Endothelial cell of umbilical vein (primary cell): ENCODE measurements at regions not wholly inside any gene's neighbourhood (a gene's known extent, or its start where the extent isn't known, plus 50 kb on each side); places are given as distances from the start of the nearest gene placed in this dataset.

Experiments
- BruUV-seq: library from RNA; stranded (reverse); fragments of 400-500 nt; replicated peaks from 2 replicates; lab custom pipeline; 2021; lab: Mats Ljungman, UMichigan
- CTCF ChIA-PET: fragments of 300-600, 350-600 bp; sonication (Branson Sonifier 250); formaldehyde crosslinking; loops from one replicate; lab custom pipeline; 2021; ENCODE audit warnings: antibody characterized with exemption, inconsistent platforms; lab: Charles Lee
- POLR2A ChIA-PET: fragments of 300-600, 350-600 bp; sonication (Branson Sonifier 250); formaldehyde crosslinking; loops from one replicate; lab custom pipeline; 2021; ENCODE audit warnings: antibody characterized with exemption, inconsistent platforms; lab: Charles Lee
- DNase-seq: peaks from one replicate; pipeline ENCODE4 v3.0.0-alpha.2; 2011; ENCODE audit warnings: low read depth, low spot score
- FAIRE-seq: peaks from 2 replicates; lab custom pipeline; 2011; peaks lifted over from hg19 to GRCh38; lab: Jason Lieb, UNC
- H2AFZ ChIP-seq: 2 replicates; pipeline ENCODE4 v1.6.0; 2012; ENCODE audit warnings: low read depth, low read length, control low read depth, inconsistent platforms
- H3K27ac ChIP-seq: 2 replicates; pipeline ENCODE4 v1.5.1; 2011; ENCODE audit warnings: low read depth, mild to moderate bottlenecking, control low read depth, low read length, moderate library complexity; ENCODE audit not compliant: insufficient read depth
- H3K27me3 ChIP-seq, 2 experiments: 2 replicates each; pipeline versions ENCODE4 v1.6.0 to v1.6.1; 2011; ENCODE audit warnings: low read length in 2 of 2, mixed read lengths in 1 of 2; ENCODE audit not compliant: control insufficient read depth in 2 of 2, insufficient read depth in 2 of 2
- H3K36me3 ChIP-seq, 2 experiments: 2 replicates in 1 of 2; 3 replicates in 1 of 2; pipeline ENCODE4 v1.5.1; 2011; ENCODE audit warnings: low read length in 2 of 2, mild to moderate bottlenecking in 1 of 2, moderate library complexity in 1 of 2; ENCODE audit not compliant: control insufficient read depth in 2 of 2, insufficient read depth in 2 of 2; ENCODE audit errors: extremely low read depth in 1 of 2
- H3K4me1 ChIP-seq: 3 replicates; pipeline ENCODE4 v1.5.1; 2011; ENCODE audit warnings: mild to moderate bottlenecking, low read length; ENCODE audit not compliant: control insufficient read depth, insufficient read depth; ENCODE audit errors: extremely low read depth
- H3K4me2 ChIP-seq: 2 replicates; pipeline ENCODE4 v1.6.1; 2011; ENCODE audit warnings: low read length, control low read depth, mixed read lengths; ENCODE audit not compliant: insufficient read depth
- H3K4me3 ChIP-seq, 3 experiments: fragments of 200-600 bp in 1 of 3; sonication (generic), shearing (Covaris generic) in 1 of 3; replicated peaks in 1 of 3; 2 replicates each; pipeline ENCODE4 v1.5.1; 2011 to 2016; ENCODE audit warnings: control low read depth in 3 of 3, low read length in 3 of 3, mild to moderate bottlenecking in 2 of 3, inconsistent platforms in 1 of 3, low read depth in 1 of 3, moderate library complexity in 1 of 3; ENCODE audit not compliant: insufficient read depth in 1 of 3
- H3K79me2 ChIP-seq: 2 replicates; pipeline ENCODE4 v1.6.0; 2012; ENCODE audit warnings: low read length, inconsistent platforms; ENCODE audit not compliant: control insufficient read depth, insufficient read depth
- H3K9ac ChIP-seq: replicated peaks from 2 replicates; pipeline ENCODE3; 2011; ENCODE audit warnings: low read length, control low read depth; ENCODE audit not compliant: insufficient read depth; ENCODE audit errors: extremely low read depth
- H3K9me1 ChIP-seq: replicated peaks from 3 replicates; pipeline ENCODE4 v1.6.0; 2011; ENCODE audit warnings: mild to moderate bottlenecking, low read length; ENCODE audit not compliant: control insufficient read depth, insufficient read depth; ENCODE audit errors: extremely low read depth
- H3K9me3 ChIP-seq: replicated peaks from 2 replicates; pipeline ENCODE4 v1.5.1; 2012; ENCODE audit warnings: low read length, inconsistent platforms; ENCODE audit not compliant: control insufficient read depth, insufficient read depth
- H4K20me1 ChIP-seq: replicated peaks from 2 replicates; pipeline ENCODE3; 2011; ENCODE audit warnings: mild to moderate bottlenecking, low read length; ENCODE audit not compliant: control insufficient read depth, insufficient read depth; ENCODE audit errors: extremely low read depth
- EZH2 ChIP-seq: IDR thresholded peaks from 2 replicates; pipeline ENCODE4 v1.6.1; 2012; ENCODE audit warnings: borderline replicate concordance, low read depth, mild to moderate bottlenecking, moderate library complexity, low read length, inconsistent platforms; ENCODE audit not compliant: severe bottlenecking
- FOS ChIP-seq: IDR thresholded peaks from 2 replicates; pipeline ENCODE4 v1.6.1; 2011; ENCODE audit warnings: mild to moderate bottlenecking, low read length, moderate library complexity, borderline replicate concordance; ENCODE audit not compliant: insufficient read depth
- JUN ChIP-seq: IDR thresholded peaks from 2 replicates; pipeline ENCODE4 v1.6.1; 2011; ENCODE audit warnings: borderline replicate concordance, low read depth; ENCODE audit not compliant: insufficient read length, insufficient read depth
- MYC ChIP-seq: IDR thresholded peaks from one replicate; pipeline ENCODE4 v1.6.1; 2011; ENCODE audit warnings: mild to moderate bottlenecking, low read depth, low read length
- dilution Hi-C: fragments of 300-500 bp; cut with MboI; formaldehyde crosslinking; loops from one replicate; pipeline ENCODE4 v1.15.0; 2019; ENCODE audit warnings: low sequenced_read_pairs; ENCODE audit not compliant: extremely low pct_ligation_motif_present
- intact Hi-C: fragments of 100-400 bp; cut with micrococcal nuclease; formaldehyde crosslinking; loops from one replicate; pipeline ENCODE4 v1.10.0; 2022
- TF ChIP-seq, protein P1 (sequence below), 2 donors: IDR thresholded peaks; 1 replicate in 1 of 2; 2 replicates in 1 of 2; pipeline ENCODE4 v1.5.1; 2011; ENCODE audit warnings: low read length in 2 of 2, mild to moderate bottlenecking in 2 of 2, moderate library complexity in 2 of 2, control low read depth in 1 of 2, inconsistent platforms in 1 of 2, low read depth in 1 of 2; ENCODE audit not compliant: insufficient read depth in 1 of 2; ENCODE audit errors: extremely low read depth in 1 of 2
- TF ChIP-seq, protein P2 (sequence below): IDR thresholded peaks from 2 replicates; pipeline ENCODE4 v1.6.1; 2011; ENCODE audit not compliant: insufficient read depth, insufficient read length

DNA sequence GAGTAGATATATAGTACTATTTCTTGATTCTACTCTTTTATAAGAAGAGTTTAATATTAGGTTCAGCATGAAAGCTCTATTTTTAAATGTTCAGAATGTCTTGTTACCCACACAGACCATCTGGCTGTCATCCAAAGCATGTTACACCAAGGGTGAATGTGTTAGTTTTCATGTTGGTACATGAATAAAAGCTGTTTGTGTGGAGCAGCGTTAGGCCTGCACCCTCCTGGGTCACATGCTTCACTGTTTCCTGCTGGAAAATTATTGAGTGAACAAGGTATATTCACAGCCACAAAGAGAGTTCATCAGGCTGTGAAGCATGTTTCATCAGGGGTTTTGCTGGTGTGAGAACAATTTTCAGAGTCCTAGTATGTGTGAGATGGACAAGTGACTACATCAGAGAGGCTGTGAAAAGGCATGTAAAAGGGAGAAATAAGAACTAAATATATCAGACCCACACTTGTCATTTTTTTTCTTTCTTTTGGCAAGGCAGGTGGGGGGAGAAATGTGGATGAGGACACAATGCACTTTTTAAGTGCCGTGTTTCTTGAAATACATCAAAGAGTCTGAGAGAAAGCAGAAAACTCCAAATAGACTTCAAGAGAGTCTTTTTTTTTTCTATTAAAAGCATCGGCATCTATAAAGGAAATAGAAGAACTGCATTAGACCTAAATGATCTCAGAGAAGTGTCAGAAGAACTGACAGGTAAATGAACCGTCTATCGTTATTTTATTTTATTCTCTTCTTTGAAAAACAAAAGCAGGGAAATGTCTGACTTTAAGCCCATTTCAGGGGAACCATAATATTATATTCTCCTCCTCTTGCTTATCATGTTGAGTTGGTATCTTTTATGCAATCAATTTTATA, 2429.7 kb downstream of the PCDH7 start:
- Histone ChIP-seq H3K4me3 (no peak overlapping the region), H4K20me1 (no peaks in the 10 kb centered on the region), H3K4me1 (no peaks in the 10 kb centered on the region), H3K9ac (no peak overlapping the region), H3K27ac (no peak overlapping the region), H3K36me3 (no peaks in the 10 kb centered on the region), H3K9me3 (peaks cover 2% of the 10 kb centered on the region), H3K9me1 (no peaks in the 10 kb centered on the region), H3K79me2 (no peaks in the 10 kb centered on the region), H3K27me3 (no peaks in the 10 kb centered on the region), H2AFZ (no peak overlapping the region), H3K4me2 (no peak overlapping the region)
- BruUV-seq = no TSS peak
- no peak for TF ChIP-seq FOS
- TF ChIP-seq, protein P1, sequence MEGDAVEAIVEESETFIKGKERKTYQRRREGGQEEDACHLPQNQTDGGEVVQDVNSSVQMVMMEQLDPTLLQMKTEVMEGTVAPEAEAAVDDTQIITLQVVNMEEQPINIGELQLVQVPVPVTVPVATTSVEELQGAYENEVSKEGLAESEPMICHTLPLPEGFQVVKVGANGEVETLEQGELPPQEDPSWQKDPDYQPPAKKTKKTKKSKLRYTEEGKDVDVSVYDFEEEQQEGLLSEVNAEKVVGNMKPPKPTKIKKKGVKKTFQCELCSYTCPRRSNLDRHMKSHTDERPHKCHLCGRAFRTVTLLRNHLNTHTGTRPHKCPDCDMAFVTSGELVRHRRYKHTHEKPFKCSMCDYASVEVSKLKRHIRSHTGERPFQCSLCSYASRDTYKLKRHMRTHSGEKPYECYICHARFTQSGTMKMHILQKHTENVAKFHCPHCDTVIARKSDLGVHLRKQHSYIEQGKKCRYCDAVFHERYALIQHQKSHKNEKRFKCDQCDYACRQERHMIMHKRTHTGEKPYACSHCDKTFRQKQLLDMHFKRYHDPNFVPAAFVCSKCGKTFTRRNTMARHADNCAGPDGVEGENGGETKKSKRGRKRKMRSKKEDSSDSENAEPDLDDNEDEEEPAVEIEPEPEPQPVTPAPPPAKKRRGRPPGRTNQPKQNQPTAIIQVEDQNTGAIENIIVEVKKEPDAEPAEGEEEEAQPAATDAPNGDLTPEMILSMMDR (IDR thresholded peaks at IDR 0.05; ENCODE audit: extremely low read depth in 1 of 2, insufficient read depth in 1 of 2, low read depth in 1 of 2, low read length in 2 of 2) = no peak
- no peak for TF ChIP-seq JUN
- no peak for TF ChIP-seq EZH2
- TF ChIP-seq, protein P2, sequence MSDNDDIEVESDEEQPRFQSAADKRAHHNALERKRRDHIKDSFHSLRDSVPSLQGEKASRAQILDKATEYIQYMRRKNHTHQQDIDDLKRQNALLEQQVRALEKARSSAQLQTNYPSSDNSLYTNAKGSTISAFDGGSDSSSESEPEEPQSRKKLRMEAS = no peak
- TF ChIP-seq MYC = no peak
- DNase-seq (no peak), FAIRE-seq (no peak)
- dilution Hi-C loops (no loop called here), intact Hi-C loops (no loop called here)
- ChIA-PET CTCF (no interaction called here), POLR2A (no interaction called here)
